Inflammatory macrophage treated with lipopolysaccharide for 4 hours (primary cell): ENCODE measurements at regions not wholly inside any gene's neighbourhood (a gene's known extent, or its start where the extent isn't known, plus 50 kb on each side); places are given as distances from the start of the nearest gene placed in this dataset.

Experiments
- DNase-seq: peaks from one replicate; pipeline ENCODE4 v3.0.0-alpha.2; 2020

DNA sequence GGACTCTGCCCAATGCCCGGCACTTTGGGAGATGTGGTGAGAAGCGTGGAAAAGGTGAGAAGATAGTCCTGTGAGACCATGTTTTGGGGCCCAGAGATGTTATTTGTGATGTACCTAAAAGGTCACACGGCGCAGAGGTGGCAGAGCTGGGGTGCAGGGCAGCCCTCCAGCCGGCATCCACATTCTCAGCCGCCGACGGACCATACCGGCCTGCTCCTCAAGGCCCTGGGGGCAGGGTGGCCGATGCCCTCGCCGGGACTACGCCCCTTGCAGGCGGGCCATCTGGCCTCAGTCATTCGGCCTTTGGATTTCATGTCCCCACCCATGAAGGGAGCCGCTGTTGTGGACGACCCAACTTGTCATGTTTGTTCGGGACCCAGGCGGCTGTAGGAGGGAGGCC is 131.4 kb upstream of the GSE1 start:
- DNase-seq, result no peak

DNA sequence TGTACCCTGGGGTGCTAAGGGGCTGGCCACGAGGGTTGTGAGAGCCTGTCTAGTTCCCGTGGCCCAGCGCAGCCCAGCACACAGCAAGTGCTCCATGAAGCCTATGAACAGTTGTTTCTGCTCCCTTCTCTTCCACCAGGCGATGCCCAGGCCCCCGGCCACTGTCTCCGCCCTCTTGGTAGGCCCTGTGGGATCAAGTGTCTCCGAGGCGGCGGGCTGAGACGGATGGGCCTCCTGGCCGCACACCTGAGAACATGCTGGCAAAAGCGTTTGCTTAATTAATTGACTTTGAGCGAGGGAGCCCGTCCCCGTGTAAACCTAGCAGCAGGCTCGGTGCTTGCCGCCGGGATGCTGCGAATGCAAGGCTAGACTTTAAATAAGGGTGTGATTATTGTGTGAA is 129.7 kb upstream of the GSE1 start:
- no peak for DNase-seq

DNA sequence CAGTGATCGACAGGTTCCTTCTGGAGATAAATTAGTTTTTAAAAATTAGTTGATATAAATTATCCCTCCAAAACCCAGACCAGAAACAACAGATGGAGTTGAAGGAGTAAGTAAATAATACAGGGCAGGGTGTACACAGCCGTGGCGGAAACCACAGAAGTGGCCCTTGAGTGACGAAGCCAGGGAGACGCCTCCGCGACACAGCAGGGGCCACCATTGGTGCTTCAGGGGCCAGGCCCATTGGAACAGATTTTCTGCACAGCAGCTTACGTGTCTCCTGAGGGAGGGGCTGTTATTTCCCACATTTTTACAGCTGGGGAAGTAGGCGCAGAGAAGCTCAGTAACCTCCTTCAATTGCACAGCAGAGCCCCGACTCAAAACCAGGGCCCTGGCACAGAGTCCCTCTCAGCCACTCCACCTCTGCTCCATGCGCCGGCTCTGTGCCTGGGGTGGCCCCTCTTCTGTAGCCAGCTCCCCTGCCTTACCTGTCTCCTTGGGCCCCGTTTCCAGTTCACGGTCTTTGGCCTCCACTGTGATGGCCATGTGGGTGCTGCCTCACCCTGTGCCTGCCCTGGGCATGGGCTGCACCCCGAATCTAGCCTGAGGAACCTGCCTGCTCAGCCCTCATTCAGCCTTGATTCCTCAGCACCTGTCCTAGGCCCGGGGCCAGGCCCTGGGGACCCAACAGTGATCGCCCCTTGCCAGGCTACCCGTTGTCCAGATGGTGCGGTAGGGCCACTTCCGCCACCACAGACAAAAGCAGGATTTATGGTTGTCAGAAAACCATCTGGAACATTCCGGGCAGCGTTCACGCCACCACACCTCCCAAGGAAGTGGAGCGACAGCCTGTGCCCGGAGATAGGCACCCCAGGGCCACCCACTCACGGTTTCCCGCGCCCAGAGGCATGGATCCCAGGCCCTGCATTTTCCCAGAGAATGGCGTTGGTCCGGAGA is 128.5 kb upstream of the GSE1 start:
- peak; percentile 43 for DNase-seq

DNA sequence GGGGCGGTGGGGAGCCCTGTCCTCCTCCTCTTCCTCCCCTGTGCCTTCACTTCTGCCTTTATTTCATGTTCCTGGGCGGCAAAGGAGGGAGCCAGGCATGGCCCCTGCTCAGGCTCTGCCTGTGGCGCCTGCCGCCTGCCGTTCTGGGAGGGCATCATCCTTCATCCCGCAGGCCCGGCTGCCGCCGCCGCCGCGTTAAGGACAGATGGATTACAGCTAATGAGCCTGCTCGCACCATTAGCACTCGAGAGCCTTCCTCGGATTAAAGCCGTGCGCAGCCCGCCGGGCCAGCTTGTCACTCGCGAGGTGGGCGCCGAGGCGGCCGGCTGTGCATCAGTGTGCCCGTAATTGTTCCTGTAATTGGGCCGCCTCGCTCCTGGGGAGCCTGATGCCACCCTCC is 127.7 kb upstream of the GSE1 start:
- DNase-seq, result no peak

DNA sequence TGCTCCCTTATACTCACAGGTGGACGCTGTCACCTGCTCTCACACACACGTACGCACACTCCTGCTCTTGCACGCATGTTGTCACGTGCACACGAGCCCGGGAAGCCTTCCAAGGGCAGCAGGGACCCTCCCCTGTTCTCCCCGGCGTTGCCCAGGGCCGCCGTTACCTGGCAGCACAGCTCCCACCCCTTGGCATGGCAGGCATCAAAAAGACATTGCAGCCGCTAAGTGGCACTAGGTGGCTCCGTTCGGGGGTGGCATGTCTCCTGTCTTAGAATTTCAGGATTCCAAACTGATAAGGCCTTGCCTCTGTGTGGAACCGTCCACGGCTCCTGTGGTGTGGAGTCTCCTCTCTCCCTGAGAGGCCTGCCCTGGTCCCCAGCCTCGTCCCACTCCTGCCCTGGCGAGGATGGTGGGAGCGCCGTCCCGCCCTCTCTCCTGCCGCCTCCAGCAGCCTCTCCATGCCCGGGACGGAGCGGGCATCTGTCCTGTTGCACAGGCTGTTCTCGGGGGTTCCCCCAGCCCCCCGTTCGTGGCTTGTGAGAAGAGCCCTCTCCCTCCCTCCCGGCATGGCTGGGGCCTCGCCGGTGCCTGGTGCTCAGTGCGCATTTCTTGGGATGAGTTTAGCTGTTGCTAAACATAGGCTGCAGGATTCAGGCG is 126.7 kb upstream of the GSE1 start:
- DNase-seq, result no peak

DNA sequence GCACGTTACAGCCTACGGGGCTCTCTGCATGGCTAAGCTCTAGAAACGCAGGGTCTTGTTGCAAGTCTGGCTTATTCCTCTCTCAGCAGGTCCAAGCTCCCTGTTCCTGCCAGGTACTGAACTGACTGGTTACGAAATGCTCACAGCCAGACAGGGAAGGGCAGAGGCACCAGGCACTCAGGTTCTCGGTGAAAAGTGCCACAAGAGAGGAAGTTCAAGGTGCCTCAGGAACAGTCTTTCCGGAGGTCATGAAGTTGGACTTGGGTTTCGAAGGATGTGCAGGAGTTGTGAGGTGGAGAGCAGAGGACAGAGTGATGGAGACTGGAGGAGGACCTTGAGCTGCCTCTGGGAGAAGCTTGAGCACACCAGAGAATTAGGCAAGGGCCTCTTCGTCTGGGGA is 124.7 kb upstream of the GSE1 start:
- no peak for DNase-seq

DNA sequence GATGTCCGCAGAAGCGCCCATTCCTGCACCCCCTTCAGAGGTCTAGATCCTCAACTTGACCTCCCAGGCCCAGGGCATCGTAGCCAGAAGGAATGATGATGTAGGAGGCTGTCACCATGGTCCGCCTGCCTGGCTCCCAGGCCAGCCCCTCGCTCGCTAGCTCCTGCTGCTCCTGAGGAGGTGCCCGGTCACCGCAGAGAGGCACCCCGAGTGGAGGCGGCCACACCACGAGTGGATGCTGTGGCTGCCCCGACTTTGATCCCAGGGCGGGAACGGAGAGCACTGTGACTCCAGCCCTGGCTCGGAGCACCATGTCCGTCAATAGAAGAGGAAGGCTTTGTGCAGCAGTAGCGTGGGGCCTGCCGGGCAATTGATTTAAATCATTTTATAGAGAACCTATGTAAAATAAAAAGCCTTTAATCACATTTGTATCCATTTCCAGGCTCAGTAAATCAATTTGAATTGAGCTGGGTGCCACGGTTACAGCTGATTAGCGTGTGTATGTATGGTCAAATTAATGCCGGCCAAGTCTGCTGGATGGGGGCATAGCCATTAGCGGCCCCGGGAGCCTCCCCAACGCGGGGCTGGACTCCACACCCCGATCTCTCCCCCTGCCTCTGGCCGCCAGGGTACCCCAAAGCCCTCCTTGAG is 122.6 kb upstream of the GSE1 start:
- no peak for DNase-seq

DNA sequence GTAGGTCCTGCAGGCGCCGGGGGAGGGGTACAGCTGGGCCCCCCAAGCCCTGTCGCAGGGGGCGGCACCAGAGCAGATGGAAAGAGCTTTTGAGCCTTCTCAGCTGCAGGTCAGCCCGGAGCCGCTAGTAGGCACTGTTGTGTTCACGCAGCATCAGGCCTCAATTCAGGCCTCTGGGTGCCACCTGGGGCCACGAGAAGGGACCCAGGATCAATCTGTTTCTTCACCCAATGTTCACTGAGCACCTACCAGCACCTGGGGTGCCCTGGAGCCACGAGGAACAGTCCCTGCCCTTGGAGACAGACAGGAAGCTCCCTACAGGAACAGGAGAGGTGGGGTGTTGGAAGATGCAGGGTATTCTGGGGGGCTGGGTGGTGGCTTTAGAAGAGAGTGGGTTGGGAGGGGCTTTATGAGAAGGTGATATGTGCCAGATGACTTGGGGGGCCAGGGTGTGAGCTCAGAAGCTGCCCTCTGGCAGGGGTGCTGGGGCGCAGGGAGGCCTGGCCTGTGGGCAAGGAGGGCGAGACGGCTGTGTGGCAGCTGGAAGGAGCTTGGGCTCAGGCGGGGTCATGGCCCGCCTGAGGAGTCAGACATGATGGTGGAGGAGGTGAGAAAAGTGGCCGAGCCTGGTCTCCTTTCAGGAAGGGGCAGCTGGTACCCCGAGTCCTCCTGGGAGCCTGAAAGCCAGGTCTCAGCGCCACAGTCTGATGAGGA is 121.9 kb upstream of the GSE1 start:
- DNase-seq, result peak; percentile 7

DNA sequence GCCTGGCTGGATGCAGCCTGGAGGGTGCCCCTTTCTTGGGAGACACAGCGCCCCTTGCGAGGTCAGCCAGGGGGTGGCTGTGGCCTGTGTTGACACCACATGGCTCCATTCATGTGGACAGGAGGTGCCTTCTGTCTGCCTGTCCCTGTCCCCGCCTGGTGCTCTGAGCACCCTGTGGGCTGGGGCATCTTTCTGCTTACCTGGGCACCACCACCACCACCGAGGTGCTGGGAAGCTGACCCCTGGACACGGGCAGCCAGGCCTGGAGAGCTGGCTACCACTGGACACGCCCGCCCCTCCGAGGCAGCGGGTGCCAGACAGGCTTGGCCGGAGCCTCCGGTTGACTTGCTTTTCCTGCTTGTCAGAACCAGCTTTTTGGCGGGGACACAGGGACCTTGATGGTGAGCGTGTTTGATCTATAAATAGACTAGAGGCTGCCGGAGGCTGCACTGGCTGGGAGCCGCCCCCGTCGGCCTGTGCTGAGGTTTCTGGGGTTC is 121.3 kb upstream of the GSE1 start:
- DNase-seq, result no peak

DNA sequence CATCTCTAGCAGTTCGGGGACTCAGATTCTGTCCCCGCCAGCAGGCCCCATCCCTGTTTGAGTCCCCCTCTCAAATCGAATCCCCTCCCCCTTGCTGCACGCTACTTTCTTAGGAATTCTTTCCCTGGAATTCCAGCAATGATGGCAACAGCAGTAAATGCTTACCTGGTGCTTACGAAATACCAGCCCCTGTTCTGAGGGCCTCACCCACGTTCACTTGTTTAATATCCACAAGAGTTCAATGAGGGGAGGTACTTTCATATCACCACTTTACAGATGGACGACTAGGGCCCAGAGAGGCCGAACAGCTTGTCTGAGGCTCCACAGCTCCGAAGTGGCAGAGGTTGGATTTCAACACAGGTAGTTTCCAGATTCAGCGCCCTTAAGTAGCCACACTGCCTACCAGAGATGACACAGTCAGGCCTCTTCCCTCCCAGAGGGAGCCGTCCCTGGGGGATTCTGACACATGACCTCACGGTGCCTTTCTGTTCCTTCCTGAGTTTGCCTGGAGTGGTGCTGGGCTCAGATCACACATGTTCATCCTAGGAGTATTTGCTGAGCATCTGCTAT is 120.7 kb upstream of the GSE1 start:
- no peak for DNase-seq

DNA sequence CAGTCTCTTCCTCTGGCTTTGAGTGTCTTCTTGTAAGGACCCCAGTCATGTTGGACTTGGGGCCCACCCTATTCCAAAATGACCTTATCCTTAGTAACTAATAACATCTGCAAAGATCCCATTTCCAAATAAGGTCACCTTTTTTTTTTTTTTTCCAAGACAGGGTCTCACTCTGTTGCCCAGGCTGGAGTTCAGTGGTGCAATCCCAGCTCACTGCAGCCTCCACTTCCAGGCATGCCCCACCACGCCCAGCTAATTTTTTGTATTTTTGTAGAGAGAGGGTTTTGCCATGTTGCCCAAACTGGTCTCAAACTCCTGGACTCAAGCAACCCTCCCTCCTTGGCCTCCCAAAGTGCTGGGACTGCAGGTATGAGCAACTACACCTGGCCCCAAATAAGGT is 118.8 kb upstream of the GSE1 start:
- no peak for DNase-seq

DNA sequence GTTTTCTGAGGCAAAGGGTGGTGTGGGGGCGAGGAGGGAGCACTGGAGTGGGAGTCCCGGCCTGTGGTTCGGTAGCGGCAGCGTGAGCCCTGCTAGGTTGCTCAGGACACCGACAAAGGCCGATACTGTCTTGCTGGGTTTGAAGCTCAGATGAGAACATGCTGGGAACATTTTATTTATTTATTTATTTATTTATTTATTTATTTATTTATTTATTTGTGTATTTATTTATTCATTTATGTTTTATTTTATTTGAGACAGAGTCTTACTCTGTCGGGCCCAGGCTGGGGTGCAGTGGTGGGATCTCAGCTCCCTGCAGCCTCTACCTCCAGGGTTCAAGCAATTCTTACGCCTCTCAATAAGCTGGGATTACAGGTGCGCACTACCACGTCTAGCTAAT is 117.9 kb upstream of the GSE1 start:
- DNase-seq, result no peak

DNA sequence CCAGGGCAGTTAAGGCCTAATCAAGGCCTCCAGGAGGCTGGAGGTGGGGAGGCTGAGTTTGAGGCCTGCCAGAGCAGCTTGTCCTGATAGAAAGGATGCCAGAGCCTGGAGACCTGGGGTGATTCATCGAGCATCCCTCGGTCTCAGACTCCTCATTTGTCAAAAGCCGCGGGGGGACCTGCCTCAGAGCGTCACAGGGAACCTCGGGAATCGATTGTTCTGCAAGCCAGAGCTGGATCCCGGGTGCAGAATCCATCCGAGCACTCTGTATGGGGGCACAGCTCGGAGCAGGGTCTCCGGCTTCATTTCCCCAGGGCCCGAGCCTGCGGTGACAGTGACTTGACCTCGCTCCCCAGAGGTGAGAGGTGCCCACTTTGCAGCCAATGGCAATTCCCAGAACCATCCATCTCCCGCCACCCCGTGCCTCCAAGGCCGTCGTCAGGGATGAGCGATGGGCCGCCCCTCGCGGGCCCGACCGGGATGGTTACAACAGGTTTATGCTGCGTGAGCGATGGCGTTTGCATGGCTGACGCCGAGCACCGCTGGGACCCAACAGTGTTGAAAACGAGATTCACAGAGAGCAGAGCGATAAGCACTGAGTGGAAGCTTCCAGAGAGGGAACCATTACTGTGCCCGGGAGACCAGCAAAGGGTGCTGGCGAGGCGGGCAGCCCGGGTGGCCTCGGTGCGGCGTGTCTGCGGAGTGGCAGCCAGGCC is 117.1 kb upstream of the GSE1 start:
- DNase-seq, result no peak

DNA sequence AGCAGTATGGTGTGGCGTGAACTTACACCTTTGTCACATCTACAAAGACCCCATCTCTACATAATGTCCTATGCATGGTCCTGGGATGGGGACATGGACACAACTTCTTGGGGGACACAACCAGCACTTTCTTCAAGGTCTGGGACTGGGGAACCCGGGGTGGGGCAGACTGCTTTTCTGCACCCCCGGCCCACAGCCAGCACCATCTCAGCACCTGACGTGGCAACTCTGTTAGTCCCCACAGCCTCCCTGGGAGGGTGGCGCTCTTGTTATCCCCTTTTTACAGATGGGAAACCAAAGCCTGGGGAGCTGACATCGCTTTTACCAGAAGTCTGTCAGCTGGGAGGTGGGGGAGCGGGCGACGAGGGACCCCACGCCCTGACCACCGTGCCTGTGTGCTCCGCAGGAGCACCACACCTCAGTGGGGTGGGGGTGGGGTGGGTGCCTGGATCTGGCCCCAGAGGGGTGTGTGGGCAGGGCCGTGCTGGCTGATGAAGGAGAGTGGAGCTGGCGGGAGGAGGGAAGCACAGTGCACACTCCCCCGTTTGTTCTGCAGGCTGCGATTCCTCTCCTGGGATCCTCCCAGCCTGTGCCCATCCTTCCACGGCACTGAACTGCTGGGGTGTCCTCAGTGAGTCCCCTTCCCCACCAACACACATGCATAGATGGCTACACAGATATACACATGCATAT is 115.4 kb upstream of the GSE1 start:
- DNase-seq, result no peak

DNA sequence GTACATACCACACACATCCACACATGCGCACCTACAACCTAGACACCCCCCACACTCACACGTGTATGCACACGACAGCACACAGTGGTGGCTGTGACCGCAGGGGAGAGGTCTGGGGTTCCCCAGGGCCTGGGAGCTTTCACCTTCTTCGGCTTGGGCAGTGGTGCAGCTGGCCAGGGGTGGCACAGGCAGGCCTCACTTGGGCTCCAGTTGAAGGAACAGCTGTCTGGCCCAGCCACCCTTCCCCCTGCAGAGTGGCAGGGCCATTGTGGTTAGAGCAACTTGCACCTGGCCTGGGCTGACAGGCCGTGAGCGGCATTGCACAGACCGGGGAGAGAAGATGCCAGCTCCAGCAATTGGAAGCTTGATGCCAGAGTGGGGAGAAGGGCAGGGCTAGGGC is 114.5 kb upstream of the GSE1 start:
- no peak for DNase-seq

DNA sequence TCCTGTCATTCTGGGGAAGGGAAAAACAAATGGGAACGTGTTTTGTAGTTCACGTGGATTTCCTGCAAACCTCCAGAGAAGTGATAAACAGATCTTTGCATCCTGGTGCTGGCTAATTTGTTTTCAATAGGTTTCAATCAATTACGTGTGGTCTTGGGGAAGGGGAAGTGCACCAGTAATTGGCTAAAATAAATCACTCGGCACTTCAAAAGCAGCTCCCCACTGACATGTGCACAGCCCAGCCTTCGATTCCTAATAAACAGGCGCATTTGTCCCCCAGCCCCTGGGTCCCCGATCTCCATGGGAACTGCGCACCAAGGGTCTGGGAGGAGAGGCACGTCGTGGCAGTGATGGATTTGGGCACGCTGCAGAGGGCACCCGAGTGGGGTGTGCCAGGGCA is 112.9 kb upstream of the GSE1 start:
- no peak for DNase-seq

DNA sequence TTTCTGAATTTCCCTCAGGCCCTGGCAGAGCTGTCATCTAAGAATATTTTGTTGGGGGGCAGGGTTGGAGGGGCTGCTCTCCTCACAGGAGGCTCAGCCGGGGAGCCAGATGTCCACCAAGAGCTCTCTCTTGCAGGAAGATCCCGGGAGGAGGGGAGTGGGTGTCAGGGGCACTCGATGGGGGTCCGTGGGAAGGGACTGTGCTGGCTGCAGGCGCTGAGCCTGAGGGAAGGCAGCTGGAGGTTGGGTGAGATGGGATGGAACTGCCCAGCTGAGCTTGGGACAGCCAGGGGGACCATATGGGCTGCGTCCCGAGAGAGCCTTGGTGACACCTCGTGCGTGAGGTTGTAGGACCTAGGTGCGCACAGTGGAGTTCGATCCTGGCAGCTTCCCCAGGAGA is 111.2 kb upstream of the GSE1 start:
- no peak for DNase-seq

DNA sequence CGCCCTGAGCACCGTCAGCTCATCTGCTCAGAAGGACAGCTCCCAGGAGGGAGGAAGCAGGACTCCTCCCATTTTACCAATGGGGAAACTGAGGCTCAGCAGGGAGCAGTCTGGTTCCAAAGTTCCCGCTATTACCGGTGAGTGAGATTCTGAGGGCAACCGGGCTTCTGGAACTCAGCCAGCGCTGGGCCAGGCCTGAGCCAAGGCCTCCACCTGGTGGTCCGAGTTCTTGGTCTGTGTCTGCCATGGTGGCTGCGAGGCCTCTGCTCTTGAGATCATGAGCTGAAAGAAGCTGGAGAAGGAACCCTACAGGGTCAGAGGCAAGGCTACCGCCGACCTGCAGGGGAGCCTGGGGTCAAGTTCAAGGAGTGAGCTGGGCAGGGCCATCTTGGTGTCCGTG is 110.8 kb upstream of the GSE1 start:
- no peak for DNase-seq

DNA sequence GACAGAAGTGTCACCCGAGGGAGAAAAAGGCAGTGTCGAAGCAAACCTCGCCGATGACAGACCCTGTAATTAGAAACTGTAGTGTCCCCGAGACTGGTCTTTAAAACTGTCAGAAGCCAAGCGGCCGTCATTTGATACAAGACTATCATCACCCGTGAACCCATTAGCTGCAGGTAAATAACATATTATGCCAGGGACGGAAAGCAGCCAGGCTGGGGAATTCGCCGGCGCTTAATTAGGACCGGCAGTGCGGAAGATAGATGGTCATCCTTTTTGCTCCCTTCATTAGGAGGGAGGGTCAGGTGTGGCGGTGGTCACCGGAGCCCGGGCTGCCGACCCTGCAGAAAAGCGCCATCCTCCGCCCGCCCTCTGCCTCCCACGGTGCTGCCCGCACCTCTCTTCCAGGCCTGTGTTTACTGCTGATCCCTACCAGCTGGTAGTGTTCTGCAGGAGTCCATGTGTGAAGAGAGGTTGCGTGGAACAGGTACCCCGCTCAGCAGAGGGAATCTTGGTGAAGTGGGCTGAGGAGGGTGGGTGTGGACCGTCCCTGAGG is 109.4 kb upstream of the GSE1 start:
- DNase-seq, result no peak

DNA sequence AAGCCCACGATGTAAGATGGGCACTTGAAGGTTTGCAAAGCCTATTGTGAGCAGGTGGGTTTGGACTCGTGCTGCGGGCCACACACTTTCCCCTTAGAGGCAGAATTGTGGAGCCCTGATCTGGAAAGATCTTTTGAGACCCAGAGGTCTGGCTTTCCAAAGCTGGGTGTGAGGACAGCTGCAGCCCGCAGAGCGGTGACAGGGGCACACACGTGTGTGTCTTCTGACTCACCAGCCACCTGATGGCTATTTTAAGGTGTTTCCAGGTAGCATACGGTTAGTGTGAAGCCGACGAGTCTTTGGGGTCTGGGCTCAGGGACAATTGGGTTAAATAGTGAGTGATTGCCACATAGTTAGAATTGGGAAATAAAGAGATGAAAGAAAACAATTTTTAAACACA is 108.9 kb upstream of the GSE1 start:
- no peak for DNase-seq
